IMR-90 (cell line): ENCODE measurements at regions not wholly inside any gene's neighbourhood (a gene's known extent, or its start where the extent isn't known, plus 50 kb on each side); places are given as distances from the start of the nearest gene placed in this dataset.
A peak's percentile ranks its signal among the peaks of the same experiment; 100 is the strongest.
"Not testable (repeated sequence)": the region's sequence is repeated elsewhere in the genome, so short reads cannot be mapped to it uniquely, and the experiment has no call there.

Experiments
- ATAC-seq: fragments of 200-7000 bp; cut with Tn5 transposase; 2 replicates; pipeline ENCODE4 v1.9.1; 2020; ENCODE audit warnings: low read depth, mild to moderate bottlenecking, moderate library complexity
- BruUV-seq: library from RNA; stranded (reverse); fragments of 400-500 nt; replicated peaks from 2 replicates; lab custom pipeline; 2021; lab: Mats Ljungman, UMichigan
- CTCF ChIA-PET: fragments of 300-600 bp; formaldehyde crosslinking; extraction: SDS; loops from one replicate; lab custom pipeline; 2021; ENCODE audit warnings: antibody characterized with exemption; lab: Yijun Ruan, JAX
- POLR2A ChIA-PET: fragments of 300-600 bp; sonication (Branson Sonifier 250); formaldehyde crosslinking; loops from one replicate; lab custom pipeline; 2022; ENCODE audit warnings: antibody characterized with exemption; ENCODE audit not compliant: unreplicated experiment; lab: Charles Lee
- DNase-seq: peaks from one replicate; pipeline ENCODE4 v3.0.0; 2013
- H2AFZ ChIP-seq: replicated peaks from 2 replicates; pipeline ENCODE3; 2013; ENCODE audit warnings: low read length, mild to moderate bottlenecking; ENCODE audit not compliant: poor library complexity
- H2AK5ac ChIP-seq: 2 replicates; pipeline ENCODE4 v1.6.1; 2013; ENCODE audit warnings: low read depth, low read length, inconsistent platforms
- H2AK9ac ChIP-seq: replicated peaks from 2 replicates; pipeline ENCODE3; 2013; ENCODE audit warnings: mild to moderate bottlenecking, low read depth, low read length, moderate library complexity; ENCODE audit not compliant: poor library complexity
- H2BK120ac ChIP-seq: 2 replicates; pipeline ENCODE4 v1.6.1; 2013; ENCODE audit warnings: low read depth, low read length, inconsistent platforms
- H2BK15ac ChIP-seq: 3 replicates; pipeline ENCODE4 v1.6.1; 2013; ENCODE audit warnings: low read depth, low read length, inconsistent platforms
- H2BK20ac ChIP-seq: 2 replicates; pipeline ENCODE4 v1.6.1; 2013; ENCODE audit warnings: low read depth, mild to moderate bottlenecking, inconsistent platforms, low read length, moderate library complexity
- H2BK5ac ChIP-seq: 2 replicates; pipeline ENCODE4 v1.6.1; 2013; ENCODE audit warnings: mild to moderate bottlenecking, low read depth, low read length, inconsistent platforms; ENCODE audit not compliant: poor library complexity, severe bottlenecking
- H3K14ac ChIP-seq: replicated peaks from 2 replicates; pipeline ENCODE4 v1.6.1; 2013; ENCODE audit warnings: low read depth, low read length, inconsistent platforms
- H3K18ac ChIP-seq: 2 replicates; pipeline ENCODE4 v1.6.1; 2013; ENCODE audit warnings: low read depth, low read length, control low read depth
- H3K23ac ChIP-seq: 2 replicates; pipeline ENCODE4 v1.6.1; 2013; ENCODE audit warnings: low read depth, low read length, inconsistent platforms
- H3K27ac ChIP-seq: 2 replicates; pipeline ENCODE4 v1.5.1; 2013; ENCODE audit warnings: mild to moderate bottlenecking, control low read depth, low read length; ENCODE audit not compliant: insufficient read depth
- H3K27me3 ChIP-seq: 2 replicates; pipeline ENCODE4 v1.6.1; 2013; ENCODE audit warnings: low read length; ENCODE audit not compliant: control insufficient read depth, insufficient read depth
- H3K36me3 ChIP-seq: 2 replicates; pipeline ENCODE4 v1.6.1; 2013; ENCODE audit warnings: low read length, mixed read lengths; ENCODE audit not compliant: control insufficient read depth, insufficient read depth
- H3K4ac ChIP-seq: 2 replicates; pipeline ENCODE4 v1.6.1; 2013; ENCODE audit warnings: low read depth, low read length, inconsistent platforms
- H3K4me1 ChIP-seq: 2 replicates; pipeline ENCODE4 v1.6.1; 2013; ENCODE audit warnings: low read length, mixed read lengths; ENCODE audit not compliant: control insufficient read depth, insufficient read depth
- H3K4me2 ChIP-seq: 2 replicates; pipeline ENCODE4 v1.6.1; 2013; ENCODE audit warnings: low read depth, mild to moderate bottlenecking, control low read depth, low read length, moderate library complexity
- H3K4me3 ChIP-seq: 2 replicates; pipeline ENCODE4 v1.5.1; 2013; ENCODE audit warnings: low read depth, mild to moderate bottlenecking, control low read depth, low read length, moderate library complexity; ENCODE audit not compliant: insufficient read depth
- H3K56ac ChIP-seq: 2 replicates; pipeline ENCODE4 v1.6.1; 2013; ENCODE audit warnings: low read length, inconsistent platforms; ENCODE audit not compliant: insufficient read depth; ENCODE audit errors: extremely low read depth
- H3K79me1 ChIP-seq, 2 experiments: 2 replicates each; pipeline ENCODE4 v1.6.1; 2013; ENCODE audit warnings: low read length in 2 of 2, inconsistent platforms in 1 of 2, low read depth in 1 of 2
- H3K9ac ChIP-seq: 2 replicates; pipeline ENCODE4 v1.6.1; 2013; ENCODE audit warnings: low read depth, low read length, control low read depth
- H3K9me1 ChIP-seq: 2 replicates; pipeline ENCODE4 v1.6.1; 2013; ENCODE audit warnings: low read length, inconsistent platforms; ENCODE audit not compliant: insufficient read depth
- H3K9me3 ChIP-seq: 2 replicates; pipeline ENCODE4 v1.6.1; 2013; ENCODE audit warnings: low read length; ENCODE audit not compliant: control insufficient read depth, insufficient read depth
- H4K20me1 ChIP-seq: 2 replicates; pipeline ENCODE4 v1.6.1; 2013; ENCODE audit warnings: low read length, inconsistent platforms; ENCODE audit not compliant: insufficient read depth
- H4K5ac ChIP-seq: 2 replicates; pipeline ENCODE4 v1.6.1; 2013; ENCODE audit warnings: mild to moderate bottlenecking, low read depth, low read length, control low read depth
- H4K8ac ChIP-seq, 2 experiments: 2 replicates each; pipeline ENCODE4 v1.6.1; 2013; ENCODE audit warnings: low read depth in 2 of 2, low read length in 2 of 2, control low read depth in 1 of 2, inconsistent platforms in 1 of 2
- H4K91ac ChIP-seq: 2 replicates; pipeline ENCODE4 v1.6.1; 2013; ENCODE audit warnings: low read depth, low read length, inconsistent platforms; ENCODE audit not compliant: insufficient read depth
- WGBS, 2 experiments: methylation state at CpG; one replicate each; pipeline versions ENCODE4 v1.1.5 to v1.1.7; 2013; ENCODE audit warnings: missing lambda C conversion rate in 2 of 2; ENCODE audit not compliant: insufficient read length in 1 of 2; ENCODE audit errors: extremely low coverage in 2 of 2; 5-methylcytosine and 5-hydroxymethylcytosine counted together
- dilution Hi-C: fragments of 300-500 bp; cut with HindIII; formaldehyde crosslinking; loops from one replicate; pipeline ENCODE4 v1.14.3; 2018; ENCODE audit warnings: low sequenced_read_pairs; ENCODE audit not compliant: unreplicated experiment
- in situ Hi-C: fragments of 300-500 bp; cut with MboI; formaldehyde crosslinking; loops from 3 replicates; pipeline ENCODE4 v1.14.3; 2019; ENCODE audit warnings: low sequenced_read_pairs, inconsistent platforms, mixed read lengths
- intact Hi-C: fragments of 100-400 bp; cut with micrococcal nuclease; formaldehyde crosslinking; loops from 2 replicates; pipeline ENCODE4 v1.10.0; 2022

GRCh38 chr2:87519158-87520011, 228.5 kb upstream of the PLGLB2 start:
- H3K9ac ChIP-seq, H2BK5ac ChIP-seq, H3K4me2 ChIP-seq, H4K5ac ChIP-seq, DNase-seq, BruUV-seq, H2AK5ac ChIP-seq, CTCF ChIA-PET, H2BK120ac ChIP-seq, intact Hi-C loops, H3K4me3 ChIP-seq, H3K27ac ChIP-seq, H3K4ac ChIP-seq, in situ Hi-C loops, H2BK20ac ChIP-seq, H3K36me3 ChIP-seq, H4K8ac ChIP-seq, H3K56ac ChIP-seq, H3K27me3 ChIP-seq, POLR2A ChIA-PET, H3K23ac ChIP-seq, H3K4me1 ChIP-seq, H4K91ac ChIP-seq, H3K9me1 ChIP-seq, H3K9me3 ChIP-seq, H3K18ac ChIP-seq, dilution Hi-C loops, H2BK15ac ChIP-seq, H3K14ac ChIP-seq, H2AFZ ChIP-seq, H2AK9ac ChIP-seq: not testable (repeated sequence)
- WGBS, 2 experiments: no CpG with 5 or more reads among the region's 8 CpGs
- peaks cover 0 to 12% of the 10 kb centered on the region in 2 experiments; a peak in 1 of 4 replicates for H3K79me1 ChIP-seq
- peak; percentile 38 for ATAC-seq
- peaks cover 65% of the 10 kb centered on the region for H4K20me1 ChIP-seq

- H3K4ac ChIP-seq, H3K18ac ChIP-seq, H4K5ac ChIP-seq, H3K9me3 ChIP-seq, BruUV-seq, H3K9me1 ChIP-seq, H3K14ac ChIP-seq, H2BK15ac ChIP-seq, H3K9ac ChIP-seq, H3K56ac ChIP-seq, in situ Hi-C loops, H2BK20ac ChIP-seq, H2AK5ac ChIP-seq, ATAC-seq, H2BK5ac ChIP-seq, H3K23ac ChIP-seq, DNase-seq, H3K4me1 ChIP-seq, H2BK120ac ChIP-seq, H3K36me3 ChIP-seq, POLR2A ChIA-PET, dilution Hi-C loops, H3K4me3 ChIP-seq, H2AK9ac ChIP-seq, H3K4me2 ChIP-seq, CTCF ChIA-PET, H4K91ac ChIP-seq, H4K8ac ChIP-seq, H3K27ac ChIP-seq, H3K27me3 ChIP-seq, H2AFZ ChIP-seq, intact Hi-C loops: not testable (repeated sequence)
- Histone ChIP-seq H4K20me1 (peaks cover 61% of the 10 kb centered on the region), H3K79me1 (peaks cover 0 to 12% of the 10 kb centered on the region in 2 experiments; a peak in 2 of 4 replicates)
- WGBS, 2 experiments: no CpG with 5 or more reads among the region's 10 CpGs
Measured at GRCh38 chr2:87521057-87521456, 226.8 kb upstream of the PLGLB2 start.
